ENCODE measurements at regions not wholly inside any gene's neighbourhood (a gene's known extent, or its start where the extent isn't known, plus 50 kb on each side); places are given as distances from the start of the nearest gene placed in this dataset.
"Not testable (repeated sequence)": the region's sequence is repeated elsewhere in the genome, so short reads cannot be mapped to it uniquely, and the experiment has no call there.

- no peaks in the 10 kb centered on the region for H3K36me3 ChIP-seq (ENCODE audit: control insufficient read depth, insufficient read depth, low read length)
- peak overlapping the region; percentile 83 for H3K27ac ChIP-seq (ENCODE audit: low read depth, low read length, severe bottlenecking)
- peaks cover 31% of the 10 kb centered on the region for H3K4me1 ChIP-seq (ENCODE audit: control insufficient read depth, insufficient read depth, low read length, poor library complexity, severe bottlenecking)
- no peaks in the 10 kb centered on the region for H3K9me3 ChIP-seq (ENCODE audit: control insufficient read depth, low read length)
- no peak overlapping the region for H3K4me3 ChIP-seq (ENCODE audit: extremely low read depth, insufficient read depth, low read length, poor library complexity, severe bottlenecking)
- WGBS, 2 experiments (ENCODE audit: insufficient coverage in 2 of 2) = 80% methylated on average over 1 of the region's 4 CpGs; no CpG with 5 or more reads in 1 of the 2 experiments
Observed at GRCh38 chr5:74499256-74500050, 141.1 kb downstream of the ENC1 start.

- 100% methylated on average over 2 of the region's 4 CpGs for WGBS, 2 experiments (ENCODE audit: insufficient coverage in 2 of 2)
Observed at GRCh38 chr5:74497706-74498105, 142.8 kb downstream of the ENC1 start.

GRCh38 chr5:74493411-74493810 lies 147.1 kb downstream of the ENC1 start:
- H3K4me3 ChIP-seq (ENCODE audit: extremely low read depth, insufficient read depth, low read length, poor library complexity, severe bottlenecking) = no peak overlapping the region

More at GRCh38 chr5:74497706-74498105, 142.8 kb downstream of the ENC1 start:
- H3K27ac ChIP-seq (ENCODE audit: low read depth, low read length, severe bottlenecking) = no peak overlapping the region
- H3K4me3 ChIP-seq (ENCODE audit: extremely low read depth, insufficient read depth, low read length, poor library complexity, severe bottlenecking) = no peak overlapping the region
- no peaks in the 10 kb centered on the region for H3K9me3 ChIP-seq (ENCODE audit: control insufficient read depth, low read length)
- H3K4me1 ChIP-seq (ENCODE audit: control insufficient read depth, insufficient read depth, low read length, poor library complexity, severe bottlenecking) = peaks cover 29% of the 10 kb centered on the region
- no peaks in the 10 kb centered on the region for H3K36me3 ChIP-seq (ENCODE audit: control insufficient read depth, insufficient read depth, low read length)

GRCh38 chr5:74492230-74492629 lies 148.3 kb downstream of the ENC1 start:
- peak overlapping the region; percentile 24 for H3K27ac ChIP-seq (ENCODE audit: low read depth, low read length, severe bottlenecking)
- no peaks in the 10 kb centered on the region for H3K9me3 ChIP-seq (ENCODE audit: control insufficient read depth, low read length)
- 25 to 39% methylated on average over 2 of the region's 2 CpGs for WGBS, 2 experiments (ENCODE audit: insufficient coverage in 2 of 2)
- H3K4me1 ChIP-seq (ENCODE audit: control insufficient read depth, insufficient read depth, low read length, poor library complexity, severe bottlenecking) = peaks cover 4% of the 10 kb centered on the region
- H3K4me3 ChIP-seq (ENCODE audit: extremely low read depth, insufficient read depth, low read length, poor library complexity, severe bottlenecking) = no peak overlapping the region
- H3K36me3 ChIP-seq (ENCODE audit: control insufficient read depth, insufficient read depth, low read length) = no peaks in the 10 kb centered on the region

More at GRCh38 chr5:74493411-74493810, 147.1 kb downstream of the ENC1 start:
- Histone ChIP-seq H3K4me1 (ENCODE audit: control insufficient read depth, insufficient read depth, low read length, poor library complexity, severe bottlenecking) (peaks cover 7% of the 10 kb centered on the region), H3K36me3 (ENCODE audit: control insufficient read depth, insufficient read depth, low read length) (no peaks in the 10 kb centered on the region), H3K9me3 (ENCODE audit: control insufficient read depth, low read length) (no peaks in the 10 kb centered on the region), H3K27ac (ENCODE audit: low read depth, low read length, severe bottlenecking) (no peak overlapping the region)

- Histone ChIP-seq H3K36me3 (ENCODE audit: control insufficient read depth, insufficient read depth, low read length) (no peaks in the 10 kb centered on the region), H3K4me1 (ENCODE audit: control insufficient read depth, insufficient read depth, low read length, poor library complexity, severe bottlenecking) (peaks cover 4% of the 10 kb centered on the region), H3K27ac (ENCODE audit: low read depth, low read length, severe bottlenecking) (no peak overlapping the region), H3K9me3 (ENCODE audit: control insufficient read depth, low read length) (no peaks in the 10 kb centered on the region), H3K4me3 (ENCODE audit: extremely low read depth, insufficient read depth, low read length, poor library complexity, severe bottlenecking) (no peak overlapping the region)
Observed at GRCh38 chr5:74491586-74491985, 148.9 kb downstream of the ENC1 start.

- no peaks in the 10 kb centered on the region for H3K36me3 ChIP-seq (ENCODE audit: control insufficient read depth, insufficient read depth, low read length)
- 85 to 89% methylated on average over 2 of the region's 3 CpGs for WGBS, 2 experiments (ENCODE audit: insufficient coverage in 2 of 2)
- H3K4me1 ChIP-seq (ENCODE audit: control insufficient read depth, insufficient read depth, low read length, poor library complexity, severe bottlenecking) = peaks cover 4% of the 10 kb centered on the region
- no peaks in the 10 kb centered on the region for H3K9me3 ChIP-seq (ENCODE audit: control insufficient read depth, low read length)
- no peak overlapping the region for H3K4me3 ChIP-seq (ENCODE audit: extremely low read depth, insufficient read depth, low read length, poor library complexity, severe bottlenecking)
- no peak overlapping the region for H3K27ac ChIP-seq (ENCODE audit: low read depth, low read length, severe bottlenecking)
Observed at GRCh38 chr5:74490814-74491213, 149.7 kb downstream of the ENC1 start.

GRCh38 chr5:74482990-74483389 lies 157.5 kb downstream of the ENC1 start:
- H3K4me3 ChIP-seq (ENCODE audit: extremely low read depth, insufficient read depth, low read length, poor library complexity, severe bottlenecking) = no peak overlapping the region
- H3K4me1 ChIP-seq (ENCODE audit: control insufficient read depth, insufficient read depth, low read length, poor library complexity, severe bottlenecking) = no peaks in the 10 kb centered on the region
- 28 to 48% methylated on average over 3 of the region's 3 CpGs for WGBS, 2 experiments (ENCODE audit: insufficient coverage in 2 of 2)
- no peaks in the 10 kb centered on the region for H3K9me3 ChIP-seq (ENCODE audit: control insufficient read depth, low read length)
- no peak overlapping the region for H3K27ac ChIP-seq (ENCODE audit: low read depth, low read length, severe bottlenecking)
- H3K36me3 ChIP-seq (ENCODE audit: control insufficient read depth, insufficient read depth, low read length) = no peaks in the 10 kb centered on the region

GRCh38 chr5:74482523-74482922 lies 158.0 kb downstream of the ENC1 start:
- Histone ChIP-seq H3K4me3 (ENCODE audit: extremely low read depth, insufficient read depth, low read length, poor library complexity, severe bottlenecking) (no peak overlapping the region), H3K27ac (ENCODE audit: low read depth, low read length, severe bottlenecking) (no peak overlapping the region), H3K36me3 (ENCODE audit: control insufficient read depth, insufficient read depth, low read length) (no peaks in the 10 kb centered on the region), H3K9me3 (ENCODE audit: control insufficient read depth, low read length) (no peaks in the 10 kb centered on the region), H3K4me1 (ENCODE audit: control insufficient read depth, insufficient read depth, low read length, poor library complexity, severe bottlenecking) (no peaks in the 10 kb centered on the region)
- WGBS, 2 experiments (ENCODE audit: insufficient coverage in 2 of 2) = 93 to 100% methylated on average over 1 to 2 of the region's 6 CpGs

GRCh38 chr5:74481357-74481756 lies 159.2 kb downstream of the ENC1 start:
- not testable (repeated sequence) for H3K9me3 ChIP-seq (ENCODE audit: control insufficient read depth, low read length); H3K27ac ChIP-seq (ENCODE audit: low read depth, low read length, severe bottlenecking); H3K4me1 ChIP-seq (ENCODE audit: control insufficient read depth, insufficient read depth, low read length, poor library complexity, severe bottlenecking); H3K4me3 ChIP-seq (ENCODE audit: extremely low read depth, insufficient read depth, low read length, poor library complexity, severe bottlenecking); H3K36me3 ChIP-seq (ENCODE audit: control insufficient read depth, insufficient read depth, low read length)
- no CpG with 5 or more reads among the region's 2 CpGs for WGBS, 2 experiments (ENCODE audit: insufficient coverage in 2 of 2)

GRCh38 chr5:74480201-74480600 lies 160.3 kb downstream of the ENC1 start:
- Histone ChIP-seq H3K27ac (ENCODE audit: low read depth, low read length, severe bottlenecking) (no peak overlapping the region), H3K4me3 (ENCODE audit: extremely low read depth, insufficient read depth, low read length, poor library complexity, severe bottlenecking) (no peak overlapping the region), H3K9me3 (ENCODE audit: control insufficient read depth, low read length) (no peaks in the 10 kb centered on the region), H3K36me3 (ENCODE audit: control insufficient read depth, insufficient read depth, low read length) (no peaks in the 10 kb centered on the region), H3K4me1 (ENCODE audit: control insufficient read depth, insufficient read depth, low read length, poor library complexity, severe bottlenecking) (no peaks in the 10 kb centered on the region)
- WGBS, 2 experiments (ENCODE audit: insufficient coverage in 2 of 2) = 92 to 97% methylated on average over 3 to 5 of the region's 6 CpGs

- Histone ChIP-seq H3K4me1 (ENCODE audit: control insufficient read depth, insufficient read depth, low read length, poor library complexity, severe bottlenecking) (no peaks in the 10 kb centered on the region), H3K4me3 (ENCODE audit: extremely low read depth, insufficient read depth, low read length, poor library complexity, severe bottlenecking) (no peak overlapping the region), H3K36me3 (ENCODE audit: control insufficient read depth, insufficient read depth, low read length) (no peaks in the 10 kb centered on the region), H3K9me3 (ENCODE audit: control insufficient read depth, low read length) (no peaks in the 10 kb centered on the region), H3K27ac (ENCODE audit: low read depth, low read length, severe bottlenecking) (no peak overlapping the region)
- 68 to 73% methylated on average over 5 of the region's 5 CpGs for WGBS, 2 experiments (ENCODE audit: insufficient coverage in 2 of 2)
Observed at GRCh38 chr5:74478328-74478727, 162.2 kb downstream of the ENC1 start.

All from mesodermal cell (in vitro differentiated cells).